Endothelial cell of umbilical vein (primary cell): ENCODE measurements at regions not wholly inside any gene's neighbourhood (a gene's known extent, or its start where the extent isn't known, plus 50 kb on each side); places are given as distances from the start of the nearest gene placed in this dataset.

Experiments used
- BruUV-seq: library from RNA; stranded (reverse); fragments of 400-500 nt; replicated peaks from 2 replicates; lab custom pipeline; 2021; lab: Mats Ljungman, UMichigan
- CTCF ChIA-PET: fragments of 300-600, 350-600 bp; sonication (Branson Sonifier 250); formaldehyde crosslinking; loops from one replicate; lab custom pipeline; 2021; ENCODE audit warnings: antibody characterized with exemption, inconsistent platforms; lab: Charles Lee
- POLR2A ChIA-PET: fragments of 300-600, 350-600 bp; sonication (Branson Sonifier 250); formaldehyde crosslinking; loops from one replicate; lab custom pipeline; 2021; ENCODE audit warnings: antibody characterized with exemption, inconsistent platforms; lab: Charles Lee
- DNase-seq: peaks from one replicate; pipeline ENCODE4 v3.0.0-alpha.2; 2011; ENCODE audit warnings: low read depth, low spot score
- FAIRE-seq: peaks from 2 replicates; lab custom pipeline; 2011; peaks lifted over from hg19 to GRCh38; lab: Jason Lieb, UNC
- H2AFZ ChIP-seq: 2 replicates; pipeline ENCODE4 v1.6.0; 2012; ENCODE audit warnings: low read depth, low read length, control low read depth, inconsistent platforms
- H3K27ac ChIP-seq: 2 replicates; pipeline ENCODE4 v1.5.1; 2011; ENCODE audit warnings: low read depth, mild to moderate bottlenecking, control low read depth, low read length, moderate library complexity; ENCODE audit not compliant: insufficient read depth
- H3K27me3 ChIP-seq, 2 experiments: 2 replicates each; pipeline versions ENCODE4 v1.6.0 to v1.6.1; 2011; ENCODE audit warnings: low read length in 2 of 2, mixed read lengths in 1 of 2; ENCODE audit not compliant: control insufficient read depth in 2 of 2, insufficient read depth in 2 of 2
- H3K36me3 ChIP-seq, 2 experiments: 2 replicates in 1 of 2; 3 replicates in 1 of 2; pipeline ENCODE4 v1.5.1; 2011; ENCODE audit warnings: low read length in 2 of 2, mild to moderate bottlenecking in 1 of 2, moderate library complexity in 1 of 2; ENCODE audit not compliant: control insufficient read depth in 2 of 2, insufficient read depth in 2 of 2; ENCODE audit errors: extremely low read depth in 1 of 2
- H3K4me1 ChIP-seq: 3 replicates; pipeline ENCODE4 v1.5.1; 2011; ENCODE audit warnings: mild to moderate bottlenecking, low read length; ENCODE audit not compliant: control insufficient read depth, insufficient read depth; ENCODE audit errors: extremely low read depth
- H3K4me2 ChIP-seq: 2 replicates; pipeline ENCODE4 v1.6.1; 2011; ENCODE audit warnings: low read length, control low read depth, mixed read lengths; ENCODE audit not compliant: insufficient read depth
- H3K4me3 ChIP-seq, 3 experiments: fragments of 200-600 bp in 1 of 3; sonication (generic), shearing (Covaris generic) in 1 of 3; replicated peaks in 1 of 3; 2 replicates each; pipeline ENCODE4 v1.5.1; 2011 to 2016; ENCODE audit warnings: control low read depth in 3 of 3, low read length in 3 of 3, mild to moderate bottlenecking in 2 of 3, inconsistent platforms in 1 of 3, low read depth in 1 of 3, moderate library complexity in 1 of 3; ENCODE audit not compliant: insufficient read depth in 1 of 3
- H3K79me2 ChIP-seq: 2 replicates; pipeline ENCODE4 v1.6.0; 2012; ENCODE audit warnings: low read length, inconsistent platforms; ENCODE audit not compliant: control insufficient read depth, insufficient read depth
- H3K9ac ChIP-seq: replicated peaks from 2 replicates; pipeline ENCODE3; 2011; ENCODE audit warnings: low read length, control low read depth; ENCODE audit not compliant: insufficient read depth; ENCODE audit errors: extremely low read depth
- H3K9me1 ChIP-seq: replicated peaks from 3 replicates; pipeline ENCODE4 v1.6.0; 2011; ENCODE audit warnings: mild to moderate bottlenecking, low read length; ENCODE audit not compliant: control insufficient read depth, insufficient read depth; ENCODE audit errors: extremely low read depth
- H3K9me3 ChIP-seq: replicated peaks from 2 replicates; pipeline ENCODE4 v1.5.1; 2012; ENCODE audit warnings: low read length, inconsistent platforms; ENCODE audit not compliant: control insufficient read depth, insufficient read depth
- H4K20me1 ChIP-seq: replicated peaks from 2 replicates; pipeline ENCODE3; 2011; ENCODE audit warnings: mild to moderate bottlenecking, low read length; ENCODE audit not compliant: control insufficient read depth, insufficient read depth; ENCODE audit errors: extremely low read depth
- CTCF ChIP-seq, 2 donors: IDR thresholded peaks; 1 replicate in 1 of 2; 2 replicates in 1 of 2; pipeline ENCODE4 v1.5.1; 2011; ENCODE audit warnings: low read length in 2 of 2, mild to moderate bottlenecking in 2 of 2, moderate library complexity in 2 of 2, control low read depth in 1 of 2, inconsistent platforms in 1 of 2, low read depth in 1 of 2; ENCODE audit not compliant: insufficient read depth in 1 of 2; ENCODE audit errors: extremely low read depth in 1 of 2
- EZH2 ChIP-seq: IDR thresholded peaks from 2 replicates; pipeline ENCODE4 v1.6.1; 2012; ENCODE audit warnings: borderline replicate concordance, low read depth, mild to moderate bottlenecking, moderate library complexity, low read length, inconsistent platforms; ENCODE audit not compliant: severe bottlenecking
- FOS ChIP-seq: IDR thresholded peaks from 2 replicates; pipeline ENCODE4 v1.6.1; 2011; ENCODE audit warnings: mild to moderate bottlenecking, low read length, moderate library complexity, borderline replicate concordance; ENCODE audit not compliant: insufficient read depth
- GATA2 ChIP-seq: IDR thresholded peaks from 2 replicates; pipeline ENCODE4 v1.7.0; 2011; ENCODE audit warnings: low read depth, mild to moderate bottlenecking, moderate library complexity, mixed read lengths, low read length; ENCODE audit not compliant: insufficient read length, insufficient read depth
- JUN ChIP-seq: IDR thresholded peaks from 2 replicates; pipeline ENCODE4 v1.6.1; 2011; ENCODE audit warnings: borderline replicate concordance, low read depth; ENCODE audit not compliant: insufficient read length, insufficient read depth
- MYC ChIP-seq: IDR thresholded peaks from one replicate; pipeline ENCODE4 v1.6.1; 2011; ENCODE audit warnings: mild to moderate bottlenecking, low read depth, low read length
- POLR2A ChIP-seq: IDR thresholded peaks from 2 replicates; pipeline ENCODE4 v1.6.1; 2012; ENCODE audit warnings: low read depth, mild to moderate bottlenecking, control low read depth, low read length
- POLR2AphosphoS5 ChIP-seq: IDR thresholded peaks from 2 replicates; pipeline ENCODE4 v1.6.1; 2012; ENCODE audit warnings: low read depth, mild to moderate bottlenecking, control low read depth, low read length, moderate library complexity; ENCODE audit not compliant: insufficient read depth
- dilution Hi-C: fragments of 300-500 bp; cut with MboI; formaldehyde crosslinking; loops from one replicate; pipeline ENCODE4 v1.15.0; 2019; ENCODE audit warnings: low sequenced_read_pairs; ENCODE audit not compliant: extremely low pct_ligation_motif_present
- intact Hi-C: fragments of 100-400 bp; cut with micrococcal nuclease; formaldehyde crosslinking; loops from one replicate; pipeline ENCODE4 v1.10.0; 2022
- TF ChIP-seq, protein P1 (sequence below): IDR thresholded peaks from 2 replicates; pipeline ENCODE4 v1.6.1; 2011; ENCODE audit not compliant: insufficient read depth, insufficient read length

GRCh38 chr7:142384493-142384922, 126.7 kb upstream of the PRSS58 start:
- CTCF ChIA-PET: interaction anchor here (0.6 to 2.4 kb wide), 7 partner anchors 9 to 94 kb away, joined by 3 to 10 read pairs (median 5); no protein-coding TSS in a partner anchor
- H3K36me3 ChIP-seq: no peaks in the 10 kb centered on the region
- no peaks in the 10 kb centered on the region for H3K9me1 ChIP-seq
- POLR2A ChIA-PET: no interaction called here
- no peak overlapping the region for H3K4me2 ChIP-seq
- no peaks in the 10 kb centered on the region for H3K4me1 ChIP-seq
- H3K27me3 ChIP-seq: no peaks in the 10 kb centered on the region
- no peak overlapping the region for H3K9ac ChIP-seq
- no peaks in the 10 kb centered on the region for H4K20me1 ChIP-seq
- no TSS peak for BruUV-seq
- H3K79me2 ChIP-seq: no peaks in the 10 kb centered on the region
- no peak overlapping the region for H2AFZ ChIP-seq
- FAIRE-seq (no peak), DNase-seq (no peak)
- TF ChIP-seq CTCF (IDR thresholded peaks at IDR 0.05; ENCODE audit: extremely low read depth in 1 of 2, insufficient read depth in 1 of 2, low read depth in 1 of 2, low read length in 2 of 2) (no peak), JUN (no peak), MYC (no peak), POLR2AphosphoS5 (no peak), FOS (no peak), POLR2A (no peak), EZH2 (no peak), GATA2 (no peak)
- TF ChIP-seq, protein P1, sequence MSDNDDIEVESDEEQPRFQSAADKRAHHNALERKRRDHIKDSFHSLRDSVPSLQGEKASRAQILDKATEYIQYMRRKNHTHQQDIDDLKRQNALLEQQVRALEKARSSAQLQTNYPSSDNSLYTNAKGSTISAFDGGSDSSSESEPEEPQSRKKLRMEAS: no peak
- intact Hi-C loops (loop anchor here (2.0 kb wide), 2 partner anchors 54 to 98 kb away; no protein-coding TSS in a partner anchor), dilution Hi-C loops (no loop called here)
- no peak overlapping the region for H3K4me3 ChIP-seq
- no peaks in the 10 kb centered on the region for H3K9me3 ChIP-seq
- no peak overlapping the region for H3K27ac ChIP-seq
